ENCODE measurements at regions not wholly inside any gene's neighbourhood (a gene's known extent, or its start where the extent isn't known, plus 50 kb on each side); places are given as distances from the start of the nearest gene placed in this dataset.

DNA sequence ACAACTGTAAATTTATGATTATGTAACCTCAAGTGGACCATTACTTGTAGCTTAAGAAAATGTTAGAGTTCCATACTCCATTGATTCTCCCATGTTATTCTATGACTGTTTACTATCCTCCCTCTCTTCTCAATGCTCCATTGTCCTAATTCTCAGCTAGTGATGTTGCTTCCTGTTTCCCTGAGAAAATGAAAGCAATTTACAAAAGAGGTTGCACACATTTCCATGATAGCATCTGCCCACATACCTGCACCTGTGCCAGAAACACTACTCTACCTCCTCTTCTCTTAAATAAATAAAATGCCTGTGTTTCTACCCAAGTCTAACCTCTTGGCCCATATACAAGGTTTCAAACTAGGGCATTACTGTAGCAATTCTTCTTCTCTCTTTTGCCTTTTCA, 1620.9 kb downstream of the FAM181B start:
- no peak for FAIRE-seq
- TF ChIP-seq, protein P1, sequence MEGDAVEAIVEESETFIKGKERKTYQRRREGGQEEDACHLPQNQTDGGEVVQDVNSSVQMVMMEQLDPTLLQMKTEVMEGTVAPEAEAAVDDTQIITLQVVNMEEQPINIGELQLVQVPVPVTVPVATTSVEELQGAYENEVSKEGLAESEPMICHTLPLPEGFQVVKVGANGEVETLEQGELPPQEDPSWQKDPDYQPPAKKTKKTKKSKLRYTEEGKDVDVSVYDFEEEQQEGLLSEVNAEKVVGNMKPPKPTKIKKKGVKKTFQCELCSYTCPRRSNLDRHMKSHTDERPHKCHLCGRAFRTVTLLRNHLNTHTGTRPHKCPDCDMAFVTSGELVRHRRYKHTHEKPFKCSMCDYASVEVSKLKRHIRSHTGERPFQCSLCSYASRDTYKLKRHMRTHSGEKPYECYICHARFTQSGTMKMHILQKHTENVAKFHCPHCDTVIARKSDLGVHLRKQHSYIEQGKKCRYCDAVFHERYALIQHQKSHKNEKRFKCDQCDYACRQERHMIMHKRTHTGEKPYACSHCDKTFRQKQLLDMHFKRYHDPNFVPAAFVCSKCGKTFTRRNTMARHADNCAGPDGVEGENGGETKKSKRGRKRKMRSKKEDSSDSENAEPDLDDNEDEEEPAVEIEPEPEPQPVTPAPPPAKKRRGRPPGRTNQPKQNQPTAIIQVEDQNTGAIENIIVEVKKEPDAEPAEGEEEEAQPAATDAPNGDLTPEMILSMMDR (IDR thresholded peaks at IDR 0.05; ENCODE audit: insufficient read depth, missing control alignments) = no peak
- no peak for DNase-seq (ENCODE audit: insufficient read length, low spot score)

DNA sequence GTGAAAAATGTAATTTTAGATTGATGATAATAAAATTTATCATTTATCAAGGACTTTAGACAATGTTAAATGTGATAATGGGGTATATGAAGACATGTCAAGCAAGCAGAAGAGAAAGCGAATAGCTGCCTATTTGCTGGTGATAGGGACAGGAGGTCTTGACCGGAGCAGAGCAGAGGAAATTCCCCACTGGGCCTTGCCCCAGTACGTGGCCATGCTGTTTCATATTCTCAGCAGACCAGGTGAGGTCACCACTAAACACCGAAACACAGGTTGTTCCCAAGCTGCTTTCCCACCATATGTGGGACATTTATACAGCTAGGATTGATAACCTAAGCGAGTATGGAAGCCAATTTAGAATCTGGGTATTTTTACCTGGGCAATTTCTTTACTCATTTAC, 1629.6 kb downstream of the FAM181B start:
- TF ChIP-seq, protein P1 (IDR thresholded peaks at IDR 0.05; ENCODE audit: insufficient read depth, missing control alignments) = no peak
- DNase-seq (ENCODE audit: insufficient read length, low spot score) = no peak
- FAIRE-seq = no peak

DNA sequence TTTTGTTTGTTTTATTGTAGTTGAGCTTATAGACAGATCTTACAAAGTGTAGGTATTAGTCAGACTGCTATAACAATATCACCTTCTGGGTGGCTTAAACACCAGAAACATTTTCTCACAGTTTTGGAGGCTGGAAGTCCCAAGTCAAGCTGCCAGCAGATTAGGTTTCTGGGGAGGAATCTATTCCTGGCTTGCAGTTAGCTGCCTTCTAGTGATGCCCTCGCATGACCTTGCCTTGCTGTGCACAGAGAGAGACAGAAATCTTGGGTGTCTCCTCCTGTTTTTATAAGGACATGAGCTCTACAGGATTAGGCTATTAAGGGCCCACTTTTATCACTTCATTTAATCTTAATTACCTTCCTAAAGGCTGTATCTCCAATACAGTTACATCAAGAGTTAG, 1635.2 kb downstream of the FAM181B start:
- FAIRE-seq (no peak), DNase-seq (ENCODE audit: insufficient read length, low spot score) (no peak)
- TF ChIP-seq, protein P1 (IDR thresholded peaks at IDR 0.05; ENCODE audit: insufficient read depth, missing control alignments) = no peak

DNA sequence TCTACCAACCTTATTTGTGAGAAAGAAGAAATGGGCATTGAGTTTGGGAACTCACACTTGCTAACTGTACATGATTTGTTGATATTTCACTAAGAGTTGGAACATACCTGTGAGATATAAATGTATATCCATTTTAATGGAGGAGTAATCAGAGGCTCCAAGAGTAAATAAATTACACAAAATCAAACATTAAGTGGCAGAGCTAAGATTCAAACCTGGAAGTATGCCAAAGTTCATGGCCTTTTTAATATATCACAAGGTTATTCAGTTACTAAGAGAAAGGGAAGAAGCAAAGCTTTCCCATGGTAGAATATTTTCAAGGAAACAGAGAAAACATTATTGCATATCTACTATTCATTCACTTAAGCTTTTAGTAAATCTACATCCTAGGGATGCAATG, 1641.1 kb downstream of the FAM181B start:
- DNase-seq (ENCODE audit: insufficient read length, low spot score) (no peak), FAIRE-seq (no peak)
- TF ChIP-seq, protein P1 (IDR thresholded peaks at IDR 0.05; ENCODE audit: insufficient read depth, missing control alignments) = no peak

DNA sequence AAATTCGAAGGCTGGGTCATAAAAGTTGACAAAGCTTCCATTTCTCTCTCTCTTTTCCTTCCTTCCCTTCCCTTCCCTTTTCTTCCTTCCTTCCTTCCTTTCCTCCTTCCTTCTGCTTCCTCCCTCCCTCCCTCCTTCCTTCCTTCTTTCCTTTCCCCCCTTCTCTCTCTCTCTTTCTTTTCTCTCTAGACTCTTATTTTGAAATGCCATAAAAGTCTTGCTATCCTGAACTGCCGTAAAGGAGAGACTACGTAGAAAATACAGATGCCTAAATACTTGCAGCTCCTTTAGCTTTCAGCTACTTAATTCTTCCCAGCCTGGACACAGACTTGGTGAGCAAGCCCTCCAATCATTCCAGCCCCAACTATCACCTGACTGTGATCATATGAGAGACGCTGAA, 1644.4 kb downstream of the FAM181B start:
- FAIRE-seq (no peak), DNase-seq (ENCODE audit: insufficient read length, low spot score) (no peak)
- TF ChIP-seq, protein P1 (IDR thresholded peaks at IDR 0.05; ENCODE audit: insufficient read depth, missing control alignments) = no peak

- FAIRE-seq = no peak
Observed at GRCh38 chr11:81080476-81080875, 1639.6 kb upstream of the TENM4 start.

DNA sequence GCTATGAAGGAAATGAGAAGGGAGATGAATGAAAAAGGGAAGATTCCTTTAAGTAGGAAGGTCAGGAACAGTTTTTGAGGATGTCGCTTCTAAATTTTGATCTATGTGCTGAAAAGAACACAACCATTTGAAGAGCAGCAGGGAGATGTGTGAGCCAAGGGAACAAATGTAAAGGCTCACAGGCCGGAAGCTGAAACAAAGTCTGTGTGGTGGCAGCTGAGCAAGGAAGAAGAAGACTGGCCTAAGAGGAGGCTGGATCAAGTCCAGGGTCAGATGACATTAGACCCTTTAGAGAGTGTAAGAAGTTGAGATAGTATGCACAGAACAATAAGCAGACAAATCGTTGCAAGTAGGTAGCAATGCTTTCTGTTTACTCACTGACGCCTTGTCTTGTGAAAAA, 1631.4 kb upstream of the TENM4 start:
- TF ChIP-seq, protein P1 (IDR thresholded peaks at IDR 0.05; ENCODE audit: insufficient read depth, missing control alignments) = no peak
- FAIRE-seq (no peak), DNase-seq (ENCODE audit: insufficient read length, low spot score) (no peak)

More at GRCh38 chr11:81080476-81080875, 1639.6 kb upstream of the TENM4 start:
- TF ChIP-seq, protein P1 (IDR thresholded peaks at IDR 0.05; ENCODE audit: insufficient read depth, missing control alignments) = no peak
- DNase-seq (ENCODE audit: insufficient read length, low spot score) = no peak
